ENCODE measurements at regions not wholly inside any gene's neighbourhood (a gene's known extent, or its start where the extent isn't known, plus 50 kb on each side); places are given as distances from the start of the nearest gene placed in this dataset.
"Not testable (repeated sequence)": the region's sequence is repeated elsewhere in the genome, so short reads cannot be mapped to it uniquely, and the experiment has no call there.

DNA sequence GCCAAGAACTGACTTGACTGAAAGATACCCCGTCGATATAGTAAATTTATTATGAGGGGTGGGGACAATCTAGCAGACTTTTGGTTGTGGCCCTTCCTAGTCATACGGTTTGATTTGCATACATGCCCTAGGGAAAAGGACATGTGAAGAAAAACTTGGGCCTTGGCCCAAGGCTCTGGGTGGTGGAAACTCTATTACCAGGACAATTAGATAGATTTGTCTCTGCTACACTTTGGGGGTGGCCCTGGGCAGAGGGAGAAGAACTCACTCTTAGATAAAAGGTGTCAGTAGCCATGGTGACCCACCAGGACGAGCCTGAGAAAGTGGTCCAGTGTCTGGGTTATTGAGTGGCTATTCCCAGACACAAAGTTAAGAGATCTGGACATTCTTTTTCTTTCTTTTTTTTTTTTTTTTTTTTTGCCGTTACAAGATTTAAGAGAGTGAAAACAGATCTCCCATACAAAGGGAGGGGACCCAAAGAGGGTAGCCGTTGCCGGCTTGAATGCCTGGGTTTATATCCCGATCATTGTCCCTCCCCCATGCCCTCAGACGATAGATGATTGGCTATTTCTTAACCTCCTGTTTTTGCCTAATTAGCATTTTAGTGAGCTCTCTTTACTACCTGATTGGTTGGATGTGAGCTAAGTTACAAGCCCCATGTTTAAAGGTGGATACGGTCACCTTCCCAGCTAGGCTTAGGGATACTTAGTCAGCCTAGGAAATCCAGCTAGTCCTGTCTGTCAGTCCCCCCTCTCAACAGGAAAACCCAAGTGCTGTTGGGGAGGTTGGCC is 96.4 kb upstream of the SMAD3 start:
- DNase-seq: no peak

DNA sequence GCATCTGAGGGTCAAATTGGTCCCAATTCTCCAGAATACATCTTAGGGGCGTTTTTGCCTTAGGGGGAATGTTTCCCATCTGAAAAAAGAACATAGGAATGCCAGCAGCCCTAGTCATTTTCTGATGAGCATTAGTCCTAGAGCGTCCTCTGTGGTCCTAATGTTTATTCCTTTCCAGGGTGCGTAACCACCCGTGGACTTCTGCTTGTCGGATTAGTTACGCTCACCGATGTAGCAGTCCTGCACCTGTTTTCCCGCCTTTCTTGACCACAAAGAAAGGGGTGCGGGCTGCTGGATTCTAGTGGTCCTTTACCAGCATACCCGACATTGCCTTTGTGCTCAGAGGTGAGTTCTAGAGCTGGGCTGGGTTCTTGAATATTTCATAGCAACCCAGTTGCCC is 91.3 kb upstream of the SMAD3 start:
- not testable (repeated sequence) for DNase-seq

DNA sequence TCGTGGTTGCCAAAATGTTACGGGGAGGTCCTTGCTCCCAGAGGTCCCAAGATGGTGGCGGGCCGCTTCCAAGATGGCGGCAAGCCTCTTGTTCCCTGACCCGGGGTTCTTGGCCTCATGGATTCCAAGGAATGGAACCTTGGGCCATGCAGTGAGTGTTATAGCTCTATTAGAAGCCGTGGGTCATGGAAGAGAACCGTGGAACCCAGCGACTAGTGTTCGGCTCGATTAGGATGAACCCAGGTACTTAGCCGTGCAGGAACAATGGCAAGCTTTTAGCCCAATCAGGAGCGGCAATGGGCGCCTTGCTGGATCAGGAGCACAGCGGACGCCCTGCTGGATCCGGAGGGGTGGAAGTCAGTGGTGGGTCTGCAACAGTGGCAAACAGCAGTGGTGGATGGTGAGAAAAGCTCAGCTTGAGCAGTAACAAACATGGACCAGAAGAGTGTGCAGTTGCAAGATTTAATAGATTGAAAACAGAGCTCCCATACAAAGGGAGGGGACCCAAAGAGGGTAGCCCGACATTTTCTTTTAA is 89.2 kb upstream of the SMAD3 start:
- not testable (repeated sequence) for DNase-seq

- not testable (repeated sequence) for DNase-seq
These were observed 85.1 kb upstream of the SMAD3 start for GRCh38 chr15:66980326-66980725.

DNA sequence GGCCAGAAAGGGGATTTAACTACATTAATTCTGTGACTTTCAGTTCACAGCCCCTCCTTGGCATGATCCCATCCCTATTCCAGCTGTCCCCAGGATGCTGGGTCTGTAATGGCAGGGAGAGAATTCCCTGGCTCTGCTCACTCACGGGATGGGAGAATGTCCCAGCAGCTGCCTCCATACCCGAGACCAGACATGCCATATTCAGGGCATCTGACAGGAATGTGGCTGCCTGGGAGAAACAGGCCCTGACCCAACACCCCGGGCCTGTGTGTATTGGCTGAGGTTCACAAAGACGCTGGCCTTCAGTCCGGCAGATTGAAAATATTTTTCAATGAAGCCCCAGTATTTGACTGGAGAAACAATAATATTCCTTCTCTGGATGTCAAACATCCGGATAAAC is 83.6 kb upstream of the SMAD3 start:
- DNase-seq: no peak

DNA sequence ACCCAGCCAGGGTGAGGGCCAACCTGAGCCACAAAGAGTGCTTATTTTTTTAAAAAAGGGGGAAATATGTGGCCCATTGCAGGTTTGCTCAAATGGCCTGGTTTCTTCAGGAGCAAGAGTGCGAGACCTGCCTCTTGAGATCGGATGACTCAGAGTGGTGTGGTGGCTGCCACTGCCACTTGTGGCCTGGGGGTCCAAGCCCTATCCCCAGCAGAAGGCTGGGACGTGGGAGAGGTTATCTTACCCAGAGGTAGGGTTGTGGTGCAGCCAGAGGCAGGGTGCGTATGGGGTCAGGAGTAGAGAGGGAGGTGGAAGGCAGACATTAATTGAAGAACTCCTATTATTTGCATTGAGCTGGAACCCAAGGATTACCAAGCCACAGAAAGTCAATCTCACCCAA is 83.2 kb upstream of the SMAD3 start:
- DNase-seq: no peak

DNA sequence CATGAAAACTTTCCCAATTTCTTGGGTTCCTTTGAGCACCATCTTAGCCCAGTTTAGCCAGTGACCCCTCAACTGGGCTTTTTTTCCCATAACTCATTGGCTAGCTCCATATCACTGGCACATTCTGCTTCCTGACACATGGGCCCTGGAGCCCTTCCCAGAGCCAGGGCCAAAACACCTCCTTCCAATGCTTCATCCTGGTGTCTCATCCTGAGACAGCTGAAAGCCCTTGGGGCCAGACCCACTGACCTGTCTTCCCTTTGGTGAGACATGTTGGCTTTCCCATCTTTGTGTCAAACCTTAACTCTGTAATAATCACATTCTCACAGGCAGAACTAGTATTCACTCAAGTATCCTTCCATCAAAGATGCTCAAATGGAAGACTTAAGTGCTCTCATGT is 82.6 kb upstream of the SMAD3 start:
- no peak for DNase-seq

DNA sequence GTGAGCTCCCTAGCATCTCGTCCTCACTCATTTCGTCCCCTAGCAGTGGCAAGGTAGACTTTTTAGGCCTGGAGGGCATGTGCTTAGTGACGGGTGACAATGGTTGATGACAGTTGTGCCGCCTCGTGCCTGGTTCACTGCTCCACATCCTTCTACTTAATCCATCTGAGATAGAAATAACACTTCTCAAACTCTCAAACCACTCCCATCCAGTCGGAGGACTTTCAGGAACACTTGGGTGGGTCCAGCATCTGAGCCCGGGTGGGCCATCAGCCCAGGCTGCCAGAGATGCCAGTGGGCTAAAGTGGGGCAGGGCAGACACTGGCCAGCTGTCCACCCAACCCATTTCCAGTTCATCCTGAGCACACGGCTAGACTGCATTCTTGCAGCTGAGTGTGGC is 79.7 kb upstream of the SMAD3 start:
- no peak for DNase-seq

- DNase-seq: no peak
These were observed 78.5 kb upstream of the SMAD3 start for GRCh38 chr15:66986951-66987350.

- no peak for DNase-seq
These were observed 72.3 kb upstream of the SMAD3 start for GRCh38 chr15:66993090-66993489.

DNA sequence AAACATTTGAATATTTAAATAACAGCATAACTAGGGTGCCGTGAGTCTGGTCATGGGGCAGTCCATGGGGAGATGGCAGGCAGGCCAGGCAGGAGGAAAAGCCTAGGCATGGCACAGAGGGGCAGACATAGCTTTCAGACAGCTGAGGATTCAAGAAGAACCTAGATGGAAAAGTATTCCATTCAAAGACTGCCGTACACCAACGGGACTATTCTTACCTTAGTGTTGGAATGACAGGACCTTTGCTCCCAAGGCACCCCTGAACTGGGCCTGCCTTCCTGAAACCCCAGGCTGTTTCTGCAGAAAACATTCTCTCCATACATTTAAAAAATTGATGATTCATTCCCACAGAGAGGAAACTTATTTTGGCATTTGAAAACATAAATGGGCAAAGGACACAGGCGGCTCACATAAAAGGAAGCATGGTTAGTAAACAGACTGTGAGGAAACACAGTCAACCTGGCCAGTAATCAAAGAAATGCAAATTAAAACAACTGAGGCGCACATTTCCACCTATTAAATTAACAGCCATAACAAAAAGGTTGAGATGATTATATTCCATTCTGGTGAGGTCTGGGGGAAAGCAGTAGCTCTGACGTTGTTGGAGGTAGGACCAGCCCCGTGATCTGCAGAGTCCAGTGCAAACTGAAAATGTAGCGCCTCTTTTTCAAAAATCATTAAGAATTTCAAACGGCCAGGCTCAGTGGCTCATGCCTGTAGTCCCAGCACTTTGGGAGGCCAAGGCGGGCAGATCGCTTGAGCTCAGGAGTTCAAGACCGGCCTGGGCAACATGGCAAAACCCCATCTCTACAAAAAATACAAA is 71.3 kb upstream of the SMAD3 start:
- no peak for DNase-seq

GRCh38 chr15:66994927-66995656 is 70.3 kb upstream of the SMAD3 start:
- no peak for DNase-seq

DNA sequence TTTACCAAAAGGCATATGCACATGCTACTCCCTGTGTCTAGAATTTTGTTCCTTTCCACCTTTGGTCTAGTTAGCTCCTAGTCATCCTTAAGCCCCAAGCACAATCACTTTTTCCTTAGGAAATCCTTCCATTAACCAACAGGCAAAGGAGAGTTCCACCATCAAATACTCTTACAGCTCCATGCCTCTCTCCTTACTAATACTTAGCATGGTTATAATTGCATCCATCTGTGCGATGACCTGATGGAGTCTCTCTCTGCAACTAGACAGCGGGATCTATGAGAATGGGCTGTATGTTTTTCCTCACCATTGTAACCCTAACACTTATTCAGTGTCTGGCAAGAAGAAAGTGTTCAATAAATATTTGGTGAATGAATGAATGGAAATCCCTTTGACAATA is 69.3 kb upstream of the SMAD3 start:
- no peak for DNase-seq

DNA sequence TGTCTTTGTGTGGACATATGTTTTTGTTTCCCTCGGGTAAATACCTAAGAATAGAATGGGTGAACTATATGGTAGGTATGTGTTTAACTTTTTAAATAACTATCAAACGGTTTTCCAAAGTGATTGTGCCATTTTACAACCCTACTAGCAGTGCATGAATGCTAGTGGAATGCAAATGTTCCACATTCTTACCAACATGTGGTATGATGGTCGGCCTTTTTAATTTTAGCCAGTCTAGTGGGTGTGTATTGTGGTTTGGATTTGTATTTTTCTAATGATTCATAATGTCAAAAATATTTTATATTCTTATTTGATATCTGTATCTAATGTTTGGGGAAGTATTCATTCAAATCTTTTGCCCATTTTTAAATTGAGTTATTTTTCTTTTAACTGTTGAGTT is 68.2 kb upstream of the SMAD3 start:
- no peak for DNase-seq

GRCh38 chr15:66998234-66998633 is 67.2 kb upstream of the SMAD3 start:
- DNase-seq: not testable (repeated sequence)

GRCh38 chr15:66999046-66999968 is 66.1 kb upstream of the SMAD3 start:
- no peak for DNase-seq

DNA sequence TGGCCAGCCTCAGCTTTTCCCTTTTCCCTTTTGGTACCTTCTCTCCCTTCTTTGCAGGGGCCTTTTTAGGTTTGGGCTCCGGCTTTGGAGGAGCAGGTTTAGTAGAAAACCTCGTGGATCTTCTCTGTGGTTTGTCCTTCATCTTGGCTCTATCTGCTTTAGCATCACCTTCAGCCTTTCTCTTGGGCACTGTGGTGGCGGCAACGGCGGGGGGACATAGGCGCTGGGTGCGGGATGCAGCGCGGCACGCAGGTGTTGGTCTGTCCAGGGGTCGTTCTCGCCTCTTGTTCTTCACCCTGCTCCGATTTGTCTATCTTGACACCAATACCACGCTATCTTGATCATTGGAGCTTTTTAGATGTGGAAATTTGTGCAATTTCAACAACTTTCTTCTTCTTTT is 64.5 kb upstream of the SMAD3 start:
- DNase-seq: no peak

- DNase-seq: no peak
These were observed 63.0 kb upstream of the SMAD3 start for GRCh38 chr15:67002368-67002767.

- DNase-seq: no peak
These were observed 61.8 kb upstream of the SMAD3 start for GRCh38 chr15:67003586-67003985.

DNA sequence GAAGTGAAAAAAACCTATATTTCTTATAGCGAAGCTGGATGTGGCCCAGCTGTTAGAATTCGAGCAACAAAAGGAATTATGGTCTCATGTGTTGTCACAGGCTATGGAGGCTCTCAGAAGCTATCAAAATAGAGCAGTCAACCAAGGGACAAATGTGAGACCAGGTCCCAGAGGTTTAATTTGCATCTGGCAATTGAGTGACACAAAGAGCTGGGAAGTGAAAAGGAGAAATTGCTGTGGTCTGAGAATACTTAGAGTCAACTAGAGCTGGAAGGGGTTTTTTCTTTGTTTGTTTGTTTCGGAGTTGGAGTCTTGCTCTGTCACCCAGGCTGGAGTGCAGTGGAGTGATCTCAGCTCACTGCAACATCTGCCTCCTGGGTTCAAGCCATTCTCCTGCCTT is 61.3 kb upstream of the SMAD3 start:
- no peak for DNase-seq

DNA sequence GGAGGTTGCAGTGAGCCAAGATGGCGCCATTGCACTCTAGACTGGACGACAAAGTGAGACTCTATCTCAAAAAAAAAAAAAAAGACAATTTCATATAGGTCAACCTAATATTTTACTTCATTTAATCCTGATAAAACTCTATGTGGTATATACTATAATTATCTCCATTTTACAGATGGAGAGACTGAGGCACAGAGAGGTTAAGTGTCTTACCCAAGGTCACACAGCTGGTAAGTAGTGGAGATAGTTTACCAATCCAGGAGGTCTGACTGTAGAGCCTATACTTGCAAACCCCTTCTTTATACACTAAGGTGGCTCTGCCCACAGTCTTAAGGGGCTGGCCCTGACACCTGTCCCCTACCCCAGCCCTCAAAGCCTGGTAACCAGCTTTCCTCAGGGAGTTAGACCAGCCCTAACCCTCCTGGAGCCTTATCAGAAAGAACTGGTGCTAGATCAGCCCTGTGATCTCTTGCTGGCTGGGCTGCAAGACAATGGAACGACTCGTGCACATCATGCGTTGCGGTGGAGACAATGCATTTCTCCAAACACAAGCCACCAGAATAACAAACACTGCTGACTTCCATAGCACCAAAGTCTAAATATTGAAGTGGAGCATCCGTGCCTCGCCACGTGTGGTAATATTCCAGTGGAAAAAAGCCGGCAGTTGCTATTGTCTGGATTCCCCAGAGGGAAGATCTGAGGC is 60.0 kb upstream of the SMAD3 start:
- no peak for DNase-seq

All from SHP77 treated with DMSO at 0.1 percent for 48 hours (cell line).